Ishikawa (cell line): ENCODE measurements at regions not wholly inside any gene's neighbourhood (a gene's known extent, or its start where the extent isn't known, plus 50 kb on each side); places are given as distances from the start of the nearest gene placed in this dataset.

ENCODE experiments used
- CEBPB ChIP-seq: IDR thresholded peaks from 2 replicates; pipeline ENCODE4 v1.6.1; 2012
- CREB1 ChIP-seq: IDR thresholded peaks from 2 replicates; pipeline ENCODE4 v1.6.1; 2012; ENCODE audit warnings: low read depth
- EGR1 ChIP-seq: IDR thresholded peaks from 2 replicates; pipeline ENCODE4 v1.6.1; 2012
- EP300 ChIP-seq: IDR thresholded peaks from 2 replicates; pipeline ENCODE4 v1.6.1; 2012; ENCODE audit warnings: borderline replicate concordance
- FOXM1 ChIP-seq: IDR thresholded peaks from 2 replicates; pipeline ENCODE4 v1.6.1; 2012; ENCODE audit warnings: low read depth, borderline replicate concordance
- NFIC ChIP-seq: IDR thresholded peaks from 2 replicates; pipeline ENCODE4 v1.6.1; 2012
- RAD21 ChIP-seq: IDR thresholded peaks from 2 replicates; pipeline ENCODE4 v1.6.1; 2012; ENCODE audit warnings: low read depth
- TAF1 ChIP-seq: IDR thresholded peaks from 2 replicates; pipeline ENCODE4 v1.6.1; 2012; ENCODE audit warnings: low read depth, mild to moderate bottlenecking
- TCF12 ChIP-seq: IDR thresholded peaks from 2 replicates; pipeline ENCODE4 v1.6.1; 2012; ENCODE audit warnings: low read depth
- TEAD4 ChIP-seq: IDR thresholded peaks from 2 replicates; pipeline ENCODE4 v1.6.1; 2012
- YY1 ChIP-seq: IDR thresholded peaks from 2 replicates; pipeline ENCODE4 v1.6.1; 2012; ENCODE audit warnings: low read depth
- ZBTB7A ChIP-seq: IDR thresholded peaks from 2 replicates; pipeline ENCODE4 v1.6.1; 2012; ENCODE audit warnings: low read depth
- TF ChIP-seq, protein P1 (sequence below): IDR thresholded peaks from 2 replicates; pipeline ENCODE4 v1.6.1; 2012
- TF ChIP-seq, protein P2 (sequence below): IDR thresholded peaks from 2 replicates; pipeline ENCODE4 v1.6.1; 2012; ENCODE audit warnings: low read depth, mild to moderate bottlenecking
- TF ChIP-seq, protein P3 (sequence below): IDR thresholded peaks from 2 replicates; pipeline ENCODE4 v1.6.1; 2012

DNA sequence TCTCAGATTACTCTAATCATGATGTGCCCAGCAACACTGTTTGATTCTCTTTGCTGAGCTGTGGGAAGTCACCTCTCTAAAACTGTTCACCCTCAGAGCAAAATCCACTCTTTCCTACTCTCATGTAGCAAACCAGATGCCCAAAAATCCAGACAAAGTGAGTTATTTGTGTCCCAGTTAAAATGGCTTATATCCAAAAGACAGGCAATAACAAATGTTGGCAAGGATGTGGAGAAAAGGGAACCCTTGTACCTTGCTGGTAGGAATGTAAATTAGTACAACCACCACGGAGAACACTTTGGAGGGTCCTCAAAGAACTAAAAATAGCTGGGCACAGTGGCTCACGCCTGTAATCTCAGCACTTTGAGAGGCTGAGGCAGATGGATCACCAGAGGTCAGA lies 384.0 kb downstream of the HHIPL2 start:
- TF ChIP-seq, protein P1, sequence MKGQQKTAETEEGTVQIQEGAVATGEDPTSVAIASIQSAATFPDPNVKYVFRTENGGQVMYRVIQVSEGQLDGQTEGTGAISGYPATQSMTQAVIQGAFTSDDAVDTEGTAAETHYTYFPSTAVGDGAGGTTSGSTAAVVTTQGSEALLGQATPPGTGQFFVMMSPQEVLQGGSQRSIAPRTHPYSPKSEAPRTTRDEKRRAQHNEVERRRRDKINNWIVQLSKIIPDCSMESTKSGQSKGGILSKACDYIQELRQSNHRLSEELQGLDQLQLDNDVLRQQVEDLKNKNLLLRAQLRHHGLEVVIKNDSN, result no peak
- TF ChIP-seq FOXM1, result no peak
- TF ChIP-seq CEBPB, result no peak
- TF ChIP-seq YY1, result no peak
- no peak for TF ChIP-seq TEAD4
- TF ChIP-seq, protein P2, sequence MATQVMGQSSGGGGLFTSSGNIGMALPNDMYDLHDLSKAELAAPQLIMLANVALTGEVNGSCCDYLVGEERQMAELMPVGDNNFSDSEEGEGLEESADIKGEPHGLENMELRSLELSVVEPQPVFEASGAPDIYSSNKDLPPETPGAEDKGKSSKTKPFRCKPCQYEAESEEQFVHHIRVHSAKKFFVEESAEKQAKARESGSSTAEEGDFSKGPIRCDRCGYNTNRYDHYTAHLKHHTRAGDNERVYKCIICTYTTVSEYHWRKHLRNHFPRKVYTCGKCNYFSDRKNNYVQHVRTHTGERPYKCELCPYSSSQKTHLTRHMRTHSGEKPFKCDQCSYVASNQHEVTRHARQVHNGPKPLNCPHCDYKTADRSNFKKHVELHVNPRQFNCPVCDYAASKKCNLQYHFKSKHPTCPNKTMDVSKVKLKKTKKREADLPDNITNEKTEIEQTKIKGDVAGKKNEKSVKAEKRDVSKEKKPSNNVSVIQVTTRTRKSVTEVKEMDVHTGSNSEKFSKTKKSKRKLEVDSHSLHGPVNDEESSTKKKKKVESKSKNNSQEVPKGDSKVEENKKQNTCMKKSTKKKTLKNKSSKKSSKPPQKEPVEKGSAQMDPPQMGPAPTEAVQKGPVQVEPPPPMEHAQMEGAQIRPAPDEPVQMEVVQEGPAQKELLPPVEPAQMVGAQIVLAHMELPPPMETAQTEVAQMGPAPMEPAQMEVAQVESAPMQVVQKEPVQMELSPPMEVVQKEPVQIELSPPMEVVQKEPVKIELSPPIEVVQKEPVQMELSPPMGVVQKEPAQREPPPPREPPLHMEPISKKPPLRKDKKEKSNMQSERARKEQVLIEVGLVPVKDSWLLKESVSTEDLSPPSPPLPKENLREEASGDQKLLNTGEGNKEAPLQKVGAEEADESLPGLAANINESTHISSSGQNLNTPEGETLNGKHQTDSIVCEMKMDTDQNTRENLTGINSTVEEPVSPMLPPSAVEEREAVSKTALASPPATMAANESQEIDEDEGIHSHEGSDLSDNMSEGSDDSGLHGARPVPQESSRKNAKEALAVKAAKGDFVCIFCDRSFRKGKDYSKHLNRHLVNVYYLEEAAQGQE, result no peak
- TF ChIP-seq, protein P3, sequence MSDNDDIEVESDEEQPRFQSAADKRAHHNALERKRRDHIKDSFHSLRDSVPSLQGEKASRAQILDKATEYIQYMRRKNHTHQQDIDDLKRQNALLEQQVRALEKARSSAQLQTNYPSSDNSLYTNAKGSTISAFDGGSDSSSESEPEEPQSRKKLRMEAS, result no peak
- TF ChIP-seq RAD21, result no peak

DNA sequence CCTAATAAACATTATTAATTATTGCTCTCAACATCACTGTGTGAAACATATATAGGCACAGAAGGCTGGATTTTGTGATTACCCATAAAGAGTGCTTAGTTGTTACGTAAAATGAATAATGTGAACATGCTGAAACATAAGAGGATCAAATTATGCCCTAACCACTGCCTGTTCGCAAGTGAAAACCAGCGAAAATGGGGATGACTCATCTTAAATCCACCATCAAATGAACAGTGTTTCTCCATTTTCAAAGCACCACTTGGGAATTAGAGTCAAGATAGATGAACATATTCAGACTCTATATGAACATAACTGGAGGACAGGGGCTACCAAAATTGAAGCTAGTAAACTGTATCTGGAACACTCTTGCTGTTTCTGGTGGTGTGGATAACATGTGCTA lies 386.2 kb downstream of the HHIPL2 start:
- TF ChIP-seq ZBTB7A (no peak), TCF12 (no peak), CREB1 (no peak), NFIC (no peak), CEBPB (no peak)
- TF ChIP-seq, protein P3, result no peak

DNA sequence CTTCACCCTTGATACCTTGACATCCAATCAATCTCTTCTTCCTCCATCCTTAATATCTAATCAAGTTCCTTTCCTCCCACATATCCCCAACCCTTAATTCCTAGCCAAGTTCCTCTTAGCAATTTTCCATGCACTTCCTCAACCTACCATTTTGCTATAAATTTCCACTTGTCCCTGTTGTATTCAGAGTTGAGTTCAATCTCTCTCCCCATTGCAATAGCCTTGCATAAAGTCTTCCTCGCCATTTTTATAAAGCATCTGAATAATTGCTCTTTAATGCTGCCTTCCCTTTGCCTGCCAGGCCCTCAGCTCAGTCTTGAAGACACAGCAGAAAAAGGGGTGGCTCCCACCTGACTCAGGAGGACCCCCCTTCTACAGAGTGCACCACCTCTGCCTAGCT lies 390.3 kb downstream of the HHIPL2 start:
- TF ChIP-seq EP300 (no peak), TAF1 (no peak), ZBTB7A (no peak), EGR1 (no peak), TEAD4 (no peak), CREB1 (no peak), YY1 (no peak), CEBPB (no peak), FOXM1 (no peak), TCF12 (no peak), NFIC (no peak)
- TF ChIP-seq, protein P3, result no peak
- TF ChIP-seq, protein P2, result no peak

DNA sequence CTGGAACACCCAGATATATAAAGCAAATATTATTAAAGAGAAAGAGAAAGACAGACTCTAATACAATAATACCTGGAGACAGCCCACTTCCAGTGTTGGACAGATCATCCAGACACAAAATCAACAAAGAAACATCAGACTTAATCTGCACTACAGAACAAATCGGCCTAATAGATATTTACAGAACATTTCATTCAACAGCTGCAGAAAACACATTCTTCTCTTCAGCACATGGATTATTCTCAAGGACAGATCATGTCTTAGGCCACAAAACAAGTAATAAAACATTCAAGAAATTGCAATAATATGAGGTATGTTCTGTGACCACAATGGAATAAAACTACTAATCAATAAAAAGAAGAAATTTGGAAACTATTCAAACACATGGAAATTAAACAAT lies 398.3 kb upstream of the DUSP10 start:
- no peak for TF ChIP-seq FOXM1
- no peak for TF ChIP-seq NFIC
- TF ChIP-seq TAF1, result no peak
- TF ChIP-seq, protein P1, result no peak
- no peak for TF ChIP-seq EGR1

DNA sequence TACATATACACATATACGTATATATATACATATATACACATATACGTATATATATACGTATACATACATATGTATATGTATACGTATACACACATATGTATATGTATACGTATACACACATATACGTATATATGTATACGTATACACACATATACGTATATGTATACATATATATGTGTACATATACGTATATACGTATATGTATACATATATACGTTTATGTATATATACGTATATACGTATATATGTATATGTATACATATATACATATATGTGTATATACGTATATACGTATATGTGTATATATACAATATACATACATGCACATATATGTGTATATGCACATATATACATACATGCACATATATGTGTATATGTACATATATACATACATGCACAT lies 396.2 kb upstream of the DUSP10 start:
- TF ChIP-seq FOXM1, result no peak
- no peak for TF ChIP-seq YY1
- TF ChIP-seq CEBPB, result no peak
- TF ChIP-seq EGR1, result no peak
- no peak for TF ChIP-seq TAF1
- TF ChIP-seq CREB1, result no peak
- TF ChIP-seq, protein P2, result no peak
- no peak for TF ChIP-seq NFIC
- TF ChIP-seq RAD21, result no peak
- no peak for TF ChIP-seq ZBTB7A
- no peak for TF ChIP-seq TEAD4
- TF ChIP-seq, protein P3, result no peak
